ENCODE measurements at regions not wholly inside any gene's neighbourhood (a gene's known extent, or its start where the extent isn't known, plus 50 kb on each side); places are given as distances from the start of the nearest gene placed in this dataset.

DNA sequence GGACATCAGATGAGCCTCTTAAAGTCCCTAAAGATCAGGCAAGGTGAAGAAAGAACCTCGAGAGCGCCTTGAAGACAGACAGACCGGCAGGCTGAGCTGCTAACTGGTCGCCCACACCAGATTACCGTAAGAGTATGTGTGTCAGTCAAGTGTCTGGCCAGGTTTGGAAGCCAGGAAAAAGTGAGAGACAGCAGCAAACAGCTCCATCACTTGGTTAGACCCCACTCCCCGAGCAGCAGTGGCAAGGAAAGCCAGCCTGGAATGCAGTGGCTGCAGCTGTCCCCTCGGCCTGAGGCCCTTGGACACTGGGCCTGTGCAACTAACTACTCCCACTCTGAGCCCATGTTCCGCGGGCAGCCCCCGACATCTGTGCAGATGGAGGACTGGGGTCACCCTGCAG is 214.1 kb downstream of the DIRAS2 start:
- no peak overlapping the region for H3K27ac ChIP-seq (ENCODE audit: low read depth, low read length)
- WGBS, 3 donors: 82 to 89% (median 88%) methylated on average over 10 of the region's 10 CpGs

DNA sequence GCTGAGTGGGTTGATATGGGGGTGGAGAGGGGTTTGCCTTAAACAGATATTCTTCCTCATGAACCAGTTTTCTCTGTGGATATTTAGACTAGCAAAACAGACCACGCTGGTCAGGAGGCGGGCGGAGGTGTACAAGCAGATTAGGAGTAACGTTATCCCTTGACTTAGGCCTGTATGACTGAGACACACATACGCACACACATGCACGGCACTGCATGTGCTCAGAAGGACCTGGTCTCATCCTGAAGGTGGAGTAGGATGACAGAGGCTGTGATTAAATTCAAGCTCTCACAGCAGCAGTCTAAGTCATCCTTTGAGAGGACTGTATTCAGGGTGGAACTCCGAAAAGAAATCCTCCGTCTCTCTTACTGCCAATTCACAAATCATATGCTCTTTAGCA is 209.7 kb downstream of the DIRAS2 start:
- no peak overlapping the region for H3K27ac ChIP-seq (ENCODE audit: low read depth, low read length)
- 70 to 79% (median 74%) methylated on average over 8 of the region's 8 CpGs for WGBS, 3 donors

DNA sequence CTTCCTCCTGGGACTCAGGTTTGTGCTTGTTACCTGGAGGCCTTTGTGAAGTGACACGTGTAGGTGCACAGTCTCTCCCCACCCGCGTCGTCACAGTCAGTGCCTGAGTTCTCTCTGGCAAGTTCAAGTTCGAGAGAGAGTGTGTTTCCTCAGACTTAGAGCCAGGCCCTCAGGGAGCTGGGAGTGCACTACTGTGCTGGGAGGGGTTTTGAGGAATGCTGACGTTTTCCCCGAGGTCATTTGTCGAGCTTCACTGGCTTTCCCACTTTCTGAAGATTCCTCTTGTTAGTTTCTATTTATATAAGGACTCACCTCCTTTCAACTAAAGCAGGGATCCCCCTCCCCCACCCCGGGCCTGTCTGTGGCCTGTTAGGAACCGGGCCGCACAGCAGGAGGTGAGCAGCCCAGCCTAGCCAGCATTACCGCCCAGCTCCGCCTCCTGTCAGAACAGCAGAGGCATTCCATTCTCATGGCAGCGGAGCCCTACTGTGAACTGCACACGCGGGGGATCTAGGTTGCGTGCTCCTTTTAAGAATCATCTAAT is 209.2 kb downstream of the DIRAS2 start:
- WGBS, 3 donors: 21 to 24% (median 23%) methylated on average over 17 of the region's 17 CpGs
- no peak overlapping the region for H3K27ac ChIP-seq (ENCODE audit: low read depth, low read length)

DNA sequence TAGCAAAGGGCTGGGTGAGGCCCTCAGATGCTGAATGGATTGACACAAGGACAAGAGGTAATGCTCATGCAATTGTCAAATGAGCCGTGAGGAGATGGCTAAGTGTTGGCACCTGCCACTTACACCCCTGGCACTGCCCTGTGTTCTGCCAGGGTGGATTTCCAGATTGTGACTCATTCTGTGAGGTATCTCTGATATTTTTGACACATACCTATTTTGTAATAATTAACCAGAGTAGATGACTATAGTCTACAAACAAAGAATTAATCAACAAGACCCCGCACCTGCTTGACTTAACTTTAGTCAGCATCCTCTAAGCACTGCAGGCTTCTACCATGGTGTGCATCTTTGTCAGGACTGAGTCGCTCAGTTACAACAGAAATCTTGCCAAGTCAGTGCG is 200.8 kb downstream of the DIRAS2 start:
- H3K27ac ChIP-seq (ENCODE audit: low read depth, low read length): no peak overlapping the region
- 28 to 49% (median 44%) methylated on average over 4 of the region's 4 CpGs for WGBS, 3 donors

DNA sequence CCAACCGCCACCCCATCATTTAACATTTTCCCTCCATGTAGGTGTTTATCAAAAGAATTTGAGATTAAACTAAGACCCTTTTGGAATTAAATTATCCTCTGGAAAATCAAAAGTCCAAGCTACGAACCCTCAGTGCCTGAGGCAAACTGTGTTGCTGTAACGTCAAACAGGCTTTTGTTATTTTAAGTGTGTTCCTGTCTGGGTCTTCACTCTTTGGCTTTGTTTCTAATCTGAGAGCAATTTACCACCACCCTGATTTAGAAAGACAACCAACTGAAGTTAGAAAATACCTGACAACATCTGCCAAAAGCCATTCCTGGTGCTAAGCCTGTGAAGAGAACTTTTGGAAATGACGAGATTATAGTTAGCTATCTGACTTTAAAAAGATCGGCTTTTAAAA is 199.9 kb downstream of the DIRAS2 start:
- 38 to 59% (median 49%) methylated on average over 5 of the region's 5 CpGs for WGBS, 3 donors
- no peak overlapping the region for H3K27ac ChIP-seq (ENCODE audit: low read depth, low read length)

DNA sequence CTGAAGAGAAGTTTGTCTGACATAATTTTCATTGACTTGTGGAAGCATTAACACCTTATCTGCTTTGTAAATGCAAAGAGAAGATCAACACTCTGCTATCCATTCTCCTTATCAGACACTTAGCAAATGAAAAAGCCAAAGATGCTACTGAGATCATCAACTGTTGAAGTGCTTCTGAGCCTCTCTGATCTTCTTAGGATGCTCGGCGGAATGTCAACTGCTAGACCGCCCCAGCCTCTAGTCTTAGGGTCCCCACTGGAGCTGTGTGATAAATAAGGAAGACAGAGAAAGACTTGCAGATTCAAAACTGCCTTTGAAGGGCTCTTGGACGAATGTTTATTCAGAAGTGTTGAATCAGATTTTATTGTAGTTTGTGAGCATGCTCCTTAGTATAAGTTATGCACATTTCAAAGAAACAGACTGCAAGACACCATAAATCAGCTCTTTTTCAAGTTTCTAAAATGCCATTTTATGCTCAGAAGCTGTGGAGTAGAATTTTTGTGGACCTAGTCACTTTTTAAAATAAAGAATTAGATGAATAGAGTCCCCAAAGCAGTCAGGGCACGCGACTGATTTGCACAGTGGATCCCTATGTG is 197.9 kb downstream of the DIRAS2 start:
- 65 to 79% (median 68%) methylated on average over 6 of the region's 6 CpGs for WGBS, 3 donors
- H3K27ac ChIP-seq (ENCODE audit: low read depth, low read length): no peak overlapping the region

DNA sequence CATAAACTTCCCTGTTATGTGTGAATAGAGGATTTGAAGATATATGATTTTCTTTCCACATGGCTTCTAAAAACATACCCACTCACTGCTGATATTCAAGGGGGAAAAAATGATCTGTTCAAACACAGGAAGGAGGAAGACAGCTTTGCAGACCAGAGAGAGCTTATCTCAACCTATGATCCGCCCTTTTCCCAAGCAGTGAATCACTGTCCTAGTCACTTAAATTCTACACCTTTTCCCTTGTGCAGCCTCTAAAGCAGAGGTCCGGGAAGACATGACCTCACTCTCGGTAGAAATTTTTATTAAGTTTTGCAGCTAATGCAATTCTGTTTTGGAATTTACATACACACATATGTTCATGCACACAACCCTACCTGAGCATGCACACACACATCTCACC is 197.2 kb downstream of the DIRAS2 start:
- 49 to 76% (median 74%) methylated on average over 3 of the region's 3 CpGs for WGBS, 3 donors
- no peak overlapping the region for H3K27ac ChIP-seq (ENCODE audit: low read depth, low read length)

DNA sequence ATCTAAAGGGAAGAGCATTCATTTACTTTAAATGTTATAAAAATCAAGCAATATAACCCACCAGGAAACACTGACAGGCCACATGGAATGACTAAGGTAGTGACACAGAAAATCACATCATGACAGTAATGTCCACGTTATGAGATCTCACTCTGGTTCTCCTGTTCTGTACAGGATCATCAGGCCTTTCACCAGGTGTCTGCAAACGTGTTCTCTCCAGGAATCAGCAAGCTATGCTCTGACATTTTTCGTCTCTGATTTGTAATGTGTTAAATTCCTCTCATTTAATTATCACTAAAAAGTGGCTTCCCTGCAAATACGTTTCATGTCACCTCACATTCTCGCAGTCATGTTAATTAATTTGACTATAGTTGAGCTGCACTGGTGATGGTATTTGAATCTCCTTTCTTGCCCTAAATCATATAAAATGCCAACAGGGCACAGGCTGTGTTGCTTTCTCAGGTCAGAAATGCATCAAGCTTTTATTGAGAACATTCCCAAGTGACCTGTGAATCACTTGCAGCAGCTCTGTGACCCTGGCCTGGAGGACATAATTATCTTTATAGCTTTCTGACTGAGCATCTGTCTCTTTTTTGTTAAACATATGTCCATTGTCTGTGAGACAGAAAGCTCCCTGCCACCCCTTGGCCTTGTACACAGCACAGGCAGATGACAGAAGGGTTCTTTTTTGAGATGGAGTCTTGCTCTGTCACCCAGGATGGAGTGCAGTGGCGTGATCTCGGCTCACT is 196.2 kb downstream of the DIRAS2 start:
- WGBS, 3 donors: 72 to 78% (median 72%) methylated on average over 7 of the region's 7 CpGs
- no peak overlapping the region for H3K27ac ChIP-seq (ENCODE audit: low read depth, low read length)

DNA sequence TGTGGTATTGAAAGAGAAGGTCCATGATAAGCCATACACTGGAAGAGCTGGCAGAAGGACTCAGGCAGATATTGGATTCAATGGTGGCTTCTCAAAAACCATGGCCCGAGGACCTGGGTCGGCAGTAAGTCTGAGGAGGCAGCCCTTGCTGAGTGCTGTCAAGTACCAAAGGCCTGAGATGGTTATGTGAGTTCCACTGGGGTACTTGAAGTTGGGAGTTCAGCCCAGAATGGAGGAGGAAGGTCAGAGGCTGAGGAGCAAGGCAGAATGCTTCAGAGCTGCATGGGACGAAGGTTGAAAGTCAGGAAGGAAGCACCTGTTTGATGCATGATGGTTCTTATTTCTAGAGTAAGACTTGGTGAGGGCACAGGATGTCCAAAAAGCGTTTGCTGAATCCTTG is 194.9 kb downstream of the DIRAS2 start:
- H3K27ac ChIP-seq (ENCODE audit: low read depth, low read length): no peak overlapping the region
- WGBS, 3 donors: 76 to 81% (median 76%) methylated on average over 4 of the region's 4 CpGs

DNA sequence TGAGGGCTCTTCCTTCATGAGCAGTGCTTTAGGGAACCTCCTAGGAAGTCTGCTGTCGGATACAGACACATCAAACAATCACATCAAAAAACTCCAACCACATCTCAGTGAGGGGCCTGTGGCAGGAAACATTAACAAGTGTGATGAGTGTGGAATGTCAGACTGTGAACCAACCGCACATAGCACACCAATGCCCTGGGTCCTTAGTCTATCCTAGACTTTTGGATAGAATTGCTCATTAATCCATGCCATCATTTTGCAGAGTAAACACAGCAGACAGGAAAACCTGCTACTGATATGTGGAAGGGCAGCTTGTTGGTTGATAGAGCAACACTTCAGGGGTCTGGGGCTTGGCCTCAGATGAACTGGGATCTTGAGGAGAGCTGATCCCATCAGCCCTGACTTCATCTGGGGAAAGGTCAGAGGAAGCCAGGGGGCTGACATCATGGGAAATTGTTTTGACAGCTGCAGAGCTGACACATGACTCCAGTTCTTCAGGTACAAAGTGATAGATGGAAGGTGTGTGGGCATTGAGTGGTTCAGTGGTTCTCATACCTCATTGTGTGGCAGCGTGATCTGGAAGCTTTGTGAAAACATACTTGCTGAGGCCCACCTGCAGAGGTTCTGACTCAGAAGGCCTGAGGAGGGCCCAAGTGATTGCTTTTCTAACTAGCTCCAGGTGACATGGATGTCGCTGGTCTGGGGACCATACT is 193.3 kb downstream of the DIRAS2 start:
- H3K27ac ChIP-seq (ENCODE audit: low read depth, low read length): no peak overlapping the region
- 67 to 90% (median 70%) methylated on average over 4 of the region's 4 CpGs for WGBS, 3 donors

DNA sequence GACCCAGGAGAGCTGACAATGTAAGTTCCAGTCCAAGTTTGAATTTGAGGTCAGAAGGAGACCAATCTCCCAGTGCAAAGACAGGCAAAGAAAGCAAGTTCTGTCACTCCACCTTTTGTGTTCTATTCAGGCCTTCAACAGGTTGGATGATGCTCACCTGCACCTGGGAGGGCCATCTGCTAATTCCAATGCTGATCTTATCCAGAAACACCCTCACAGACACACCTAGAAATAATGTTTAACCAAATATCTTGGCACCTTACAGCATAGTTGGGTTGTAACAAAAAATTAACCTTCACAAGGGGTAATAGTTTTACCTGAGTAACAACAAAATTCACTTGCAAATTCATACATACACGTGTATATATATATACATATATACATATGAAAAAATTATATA is 190.8 kb downstream of the DIRAS2 start:
- no peak overlapping the region for H3K27ac ChIP-seq (ENCODE audit: low read depth, low read length)
- WGBS, 3 donors: 2 to 61% (median 2%) methylated on average over 1 of the region's 1 CpG

DNA sequence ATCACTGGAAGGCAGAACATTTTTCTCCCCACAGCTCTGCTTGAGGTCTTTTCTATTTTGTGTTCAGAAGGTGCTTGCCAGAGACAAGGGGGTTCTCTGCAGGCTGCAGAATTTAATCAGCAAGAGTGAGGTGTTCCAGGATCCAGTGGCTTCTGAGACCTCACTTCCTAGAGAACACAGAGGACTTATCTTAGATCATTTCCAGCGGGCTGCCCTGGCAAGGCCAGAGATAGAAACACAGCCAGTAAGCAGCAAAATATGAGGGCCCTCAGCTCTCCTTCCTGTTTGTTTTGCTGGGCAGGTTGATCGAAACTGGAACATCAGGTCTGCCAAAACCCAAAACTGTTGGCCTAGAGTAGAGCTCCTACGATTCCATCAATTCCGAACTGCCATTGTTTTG is 187.3 kb downstream of the DIRAS2 start:
- H3K27ac ChIP-seq (ENCODE audit: low read depth, low read length): no peak overlapping the region
- 67 to 93% (median 89%) methylated on average over 4 of the region's 4 CpGs for WGBS, 3 donors

DNA sequence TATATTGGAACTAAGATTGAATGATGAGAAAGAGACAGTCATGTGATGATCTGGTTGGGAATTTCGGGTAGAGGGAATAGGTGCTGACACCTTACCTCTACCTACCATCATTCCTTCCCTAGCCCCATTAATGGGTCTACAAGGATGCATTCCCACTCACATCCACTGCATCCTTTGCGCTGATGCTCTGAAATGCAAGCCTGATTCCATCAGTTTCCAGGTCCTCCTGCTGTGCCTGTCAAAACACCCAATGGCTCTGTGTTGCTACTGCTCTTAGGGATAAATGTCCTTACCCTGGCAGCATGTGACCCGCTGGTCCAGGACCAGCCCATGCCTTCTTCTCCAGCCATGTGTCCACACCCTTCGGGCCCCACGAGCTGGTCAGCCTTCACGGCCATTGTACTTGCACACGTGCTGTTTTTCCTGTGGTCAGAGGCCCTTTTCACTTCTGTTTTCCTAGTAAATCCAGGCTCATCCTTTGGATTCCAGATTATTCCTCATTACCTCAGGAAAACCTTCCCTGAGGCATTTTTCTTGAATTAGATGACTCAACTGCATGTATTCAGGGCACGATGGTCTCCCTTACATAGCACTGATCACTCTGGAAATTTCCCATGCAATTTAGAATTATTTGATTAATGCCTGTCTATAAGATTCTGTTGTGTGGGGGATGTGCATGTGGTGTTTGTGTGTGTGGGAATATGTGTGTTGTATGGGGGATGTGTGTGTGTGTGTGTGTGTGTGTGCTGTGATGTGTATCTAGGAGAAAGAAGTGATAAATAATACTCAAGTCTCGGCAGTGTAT is 185.0 kb downstream of the DIRAS2 start:
- no peak overlapping the region for H3K27ac ChIP-seq (ENCODE audit: low read depth, low read length)
- 74 to 85% (median 78%) methylated on average over 9 of the region's 9 CpGs for WGBS, 3 donors

DNA sequence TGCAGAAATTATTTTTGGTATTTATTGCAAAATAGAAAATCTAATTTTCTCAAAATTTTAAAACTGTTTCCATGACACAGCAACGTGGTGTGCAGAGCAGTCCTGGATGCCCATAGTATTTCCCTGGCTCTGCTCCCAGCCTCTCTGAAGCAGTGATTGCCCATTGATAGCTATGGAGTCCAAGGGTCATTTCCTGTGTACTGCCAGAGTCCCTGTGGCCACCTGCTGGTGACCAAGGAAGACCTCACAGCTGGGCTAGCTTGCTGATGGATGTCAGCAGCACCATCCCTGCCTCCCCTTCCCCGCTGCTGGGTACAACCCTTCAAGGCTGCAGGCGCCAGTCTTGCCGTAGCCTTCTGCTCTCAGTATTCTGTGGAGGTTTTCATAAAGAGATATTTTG is 184.1 kb downstream of the DIRAS2 start:
- WGBS, 3 donors: 53 to 80% (median 80%) methylated on average over 4 of the region's 4 CpGs
- no peak overlapping the region for H3K27ac ChIP-seq (ENCODE audit: low read depth, low read length)

DNA sequence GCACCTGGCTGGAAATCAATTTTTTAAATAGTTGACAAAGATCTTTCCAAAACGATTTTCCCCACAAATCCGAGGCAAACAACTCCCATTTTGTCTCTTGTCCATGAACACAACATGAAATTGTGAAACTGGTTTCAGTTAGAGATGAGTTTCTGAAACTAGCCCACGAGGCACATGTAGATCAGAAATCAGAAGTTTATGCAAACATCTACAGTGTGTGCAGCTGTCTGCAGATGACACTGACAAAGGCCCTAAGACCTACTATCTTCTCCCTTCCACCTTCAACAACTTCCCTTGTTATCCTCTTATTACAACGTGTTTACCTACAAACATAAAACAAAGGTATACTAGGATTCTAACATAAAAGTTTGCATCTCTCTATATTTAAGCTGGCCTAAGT is 183.3 kb downstream of the DIRAS2 start:
- H3K27ac ChIP-seq (ENCODE audit: low read depth, low read length): no peak overlapping the region
- 59 to 77% (median 60%) methylated on average over 4 of the region's 4 CpGs for WGBS, 3 donors

DNA sequence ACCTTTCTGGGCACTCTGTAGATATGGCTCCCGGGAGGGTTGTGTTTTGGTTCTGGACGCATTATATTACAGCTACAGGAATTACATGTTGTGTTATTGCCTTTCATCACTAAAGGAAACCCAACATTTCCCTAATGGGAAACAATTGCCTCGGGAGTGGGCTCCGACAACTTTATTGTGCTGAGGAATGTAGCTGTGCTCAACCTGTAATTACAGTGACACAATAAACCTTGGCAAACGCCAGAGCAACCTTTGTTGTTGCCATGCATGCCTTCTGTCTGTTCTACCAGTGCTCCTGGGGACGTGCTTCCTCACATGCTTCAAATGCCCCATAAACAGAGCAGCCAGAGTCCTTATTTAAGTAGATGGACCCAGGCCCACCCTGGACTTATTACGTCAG is 182.4 kb downstream of the DIRAS2 start:
- 52 to 67% (median 54%) methylated on average over 7 of the region's 7 CpGs for WGBS, 3 donors
- no peak overlapping the region for H3K27ac ChIP-seq (ENCODE audit: low read depth, low read length)

DNA sequence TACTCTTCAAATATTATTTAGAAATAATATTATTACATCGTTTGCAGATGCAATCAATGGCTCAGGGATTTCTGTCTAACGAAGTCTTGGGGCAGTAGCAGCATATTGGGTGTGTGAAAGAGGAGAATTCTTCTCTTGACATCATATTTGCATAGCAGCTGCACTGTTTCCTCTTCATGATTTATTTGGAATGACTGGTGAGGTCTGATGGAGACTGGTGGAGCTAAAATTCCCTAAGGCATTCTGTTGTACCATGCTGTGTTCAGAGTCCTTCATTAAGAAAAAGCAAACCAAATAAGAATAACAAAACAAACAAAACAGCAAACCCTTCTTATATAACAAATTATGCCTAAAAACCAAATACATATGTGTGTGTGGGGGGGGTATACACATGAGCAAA is 177.6 kb downstream of the DIRAS2 start:
- WGBS, 3 donors: 51 to 66% (median 62%) methylated on average over 2 of the region's 2 CpGs
- H3K27ac ChIP-seq (ENCODE audit: low read depth, low read length): no peak overlapping the region

DNA sequence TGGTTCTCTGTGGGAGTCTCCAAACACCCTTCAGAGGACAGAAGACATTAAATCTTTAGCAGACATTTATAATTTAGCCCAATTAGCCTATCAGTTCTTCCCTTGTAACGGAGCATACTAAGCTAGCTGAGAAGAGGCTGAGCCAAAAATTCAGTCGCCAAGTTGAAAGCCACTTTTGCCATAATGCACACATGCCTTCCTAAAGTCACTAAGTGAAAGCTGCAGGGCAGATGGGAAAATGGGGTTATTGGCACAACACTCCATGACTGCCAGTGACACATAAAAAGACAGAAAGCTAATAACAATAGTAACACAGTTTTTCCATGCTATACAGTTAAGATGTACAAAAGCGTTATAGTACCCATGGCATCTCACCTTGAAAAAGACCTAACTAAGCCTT is 176.2 kb downstream of the DIRAS2 start:
- WGBS, 3 donors: 78 to 89% (median 87%) methylated on average over 3 of the region's 3 CpGs
- no peak overlapping the region for H3K27ac ChIP-seq (ENCODE audit: low read depth, low read length)

DNA sequence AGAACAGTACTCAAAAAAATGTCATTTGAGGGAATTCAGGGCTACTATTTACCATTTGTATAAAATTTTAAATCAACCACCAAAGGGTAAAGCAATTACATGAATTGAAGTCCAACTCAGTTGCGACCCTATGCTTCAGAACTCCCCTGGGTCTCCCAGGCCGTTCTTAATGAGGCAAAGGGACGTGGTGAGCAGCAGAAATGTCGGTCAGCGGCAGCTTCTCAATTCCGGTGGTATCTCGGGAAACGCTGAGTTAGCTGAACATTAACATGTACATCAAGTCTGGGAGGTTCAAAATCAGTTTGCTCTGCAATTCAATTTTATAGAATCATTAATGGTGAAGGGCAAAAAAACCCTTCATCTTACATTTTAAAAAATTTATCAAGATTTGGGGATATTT is 173.2 kb downstream of the DIRAS2 start:
- WGBS, 3 donors: 61 to 70% (median 67%) methylated on average over 8 of the region's 8 CpGs
- H3K27ac ChIP-seq (ENCODE audit: low read depth, low read length): no peak overlapping the region
